Heart left ventricle (tissue), 16 donors: ENCODE measurements at regions not wholly inside any gene's neighbourhood (a gene's known extent, or its start where the extent isn't known, plus 50 kb on each side); places are given as distances from the start of the nearest gene placed in this dataset.

Experiments used
- ATAC-seq, 4 donors: fragments of 200-7000 bp; cut with Tn5 transposase; one replicate each; pipeline ENCODE4 v1.9.1; 2020 to 2022; ENCODE audit warnings: moderate library complexity in 4 of 4, mild to moderate bottlenecking in 3 of 4, moderate number of reproducible peaks in 1 of 4
- DNase-seq, 5 donors: peaks; one replicate each; pipeline ENCODE4 v3.0.0-alpha.2; 2020
- H3K27ac ChIP-seq, 12 donors: fragments of 200-600 bp; sonication (generic) in 4 of 12; one replicate each; pipeline versions ENCODE4 v1.5.0 to v1.8.0; 2016 to 2022; ENCODE audit warnings: mild to moderate bottlenecking in 2 of 12
- H3K27me3 ChIP-seq, 9 donors: fragments of 200-600 bp; sonication (generic) in 2 of 9; one replicate each; pipeline versions ENCODE4 v1.5.1 to v1.8.0; 2016 to 2022; ENCODE audit warnings: mild to moderate bottlenecking in 3 of 9
- H3K36me3 ChIP-seq, 9 donors: fragments of 200-600 bp; sonication (generic) in 2 of 9; one replicate each; pipeline versions ENCODE4 v1.5.0 to v1.8.0; 2018 to 2022; ENCODE audit warnings: mild to moderate bottlenecking in 2 of 9
- H3K4me1 ChIP-seq, 12 donors: fragments of 200-600 bp; sonication (generic) in 4 of 12; one replicate each; pipeline versions ENCODE4 v1.5.0 to v1.8.0; 2016 to 2022; ENCODE audit warnings: mild to moderate bottlenecking in 3 of 12
- H3K4me3 ChIP-seq, 12 donors: fragments of 200-600 bp; sonication (generic) in 4 of 12; one replicate each; pipeline versions ENCODE4 v1.5.0 to v1.8.0; 2017 to 2022; ENCODE audit warnings: mild to moderate bottlenecking in 9 of 12, moderate library complexity in 4 of 12
- H3K9me3 ChIP-seq, 12 donors: fragments of 200-600 bp; sonication (generic) in 4 of 12; one replicate each; pipeline versions ENCODE4 v1.5.0 to v1.8.0; 2016 to 2022; ENCODE audit warnings: mild to moderate bottlenecking in 1 of 12
- POLR2A ChIP-seq, 2 donors: fragments of 450-650 bp; IDR thresholded peaks; one replicate each; pipeline ENCODE4 v1.6.1; 2017; ENCODE audit warnings: antibody characterized with exemption in 2 of 2, mild to moderate bottlenecking in 2 of 2, moderate library complexity in 2 of 2
- WGBS, 4 donors: extraction: QIAGEN DNeasy Blood & Tissue Kit in 2 of 4; methylation state at CpG; one replicate each; pipeline versions ENCODE4 v1.1.5 to v1.1.7; 2013 to 2018; 5-methylcytosine and 5-hydroxymethylcytosine counted together
- intact Hi-C, 10 donors: fragments of 100-400 bp; cut with DNase I; formaldehyde crosslinking; loops; one replicate each; pipeline versions ENCODE4 v1.11.1 to v1.14.2; 2022
- TF ChIP-seq, protein P1 (sequence below), 12 donors: fragments of 200-600 bp; sonication (generic) in 4 of 12; IDR thresholded peaks; one replicate each; pipeline versions ENCODE4 v1.5.0 to v1.8.0; 2018 to 2022; ENCODE audit warnings: antibody characterized with exemption in 12 of 12, mild to moderate bottlenecking in 5 of 12
- donor health status: ischemic (EF 13 %, LVEDD 7.1; RV severe dilation, severe dysfunction).
- donor health status: healthy with polysubstance abuse.
- donor health status: DM: no; HTN: yes; CAD: no.
- donor health status: DM: no; HTN: no; CAD: no.
- donor health status: ischemic (EF 25% LVEDD 6.9; RV normal size, moderate dysfunction).
- donor health status: ischemic (EF 25% LVEDD 5.7; RV mildly dilated, moderate dysfunction).
- donor health status: healthy.
- donor health status: DM: yes; HTN: yes; CAD: no.
- donor health status: ischemic (EF 35%, LVEDD 5.7; RV mildly dilated, moderate dysfunction).
- donor health status: nonischemic (EF 11% LVEDD 7.7; RV severe dilation, severe dysfunction).
- donor health status: DM: yes; HTN: yes; CAD: no.
- donor health status: PGD.
- donor health status: ischemic (EF 29% LVEDD 5.4; RV normal size, mild dysfunction).
- donor health status: nonischemic (EF 23%, LVEDD 6.1; RV moderate dilation, normal function).

- TF ChIP-seq, protein P1, sequence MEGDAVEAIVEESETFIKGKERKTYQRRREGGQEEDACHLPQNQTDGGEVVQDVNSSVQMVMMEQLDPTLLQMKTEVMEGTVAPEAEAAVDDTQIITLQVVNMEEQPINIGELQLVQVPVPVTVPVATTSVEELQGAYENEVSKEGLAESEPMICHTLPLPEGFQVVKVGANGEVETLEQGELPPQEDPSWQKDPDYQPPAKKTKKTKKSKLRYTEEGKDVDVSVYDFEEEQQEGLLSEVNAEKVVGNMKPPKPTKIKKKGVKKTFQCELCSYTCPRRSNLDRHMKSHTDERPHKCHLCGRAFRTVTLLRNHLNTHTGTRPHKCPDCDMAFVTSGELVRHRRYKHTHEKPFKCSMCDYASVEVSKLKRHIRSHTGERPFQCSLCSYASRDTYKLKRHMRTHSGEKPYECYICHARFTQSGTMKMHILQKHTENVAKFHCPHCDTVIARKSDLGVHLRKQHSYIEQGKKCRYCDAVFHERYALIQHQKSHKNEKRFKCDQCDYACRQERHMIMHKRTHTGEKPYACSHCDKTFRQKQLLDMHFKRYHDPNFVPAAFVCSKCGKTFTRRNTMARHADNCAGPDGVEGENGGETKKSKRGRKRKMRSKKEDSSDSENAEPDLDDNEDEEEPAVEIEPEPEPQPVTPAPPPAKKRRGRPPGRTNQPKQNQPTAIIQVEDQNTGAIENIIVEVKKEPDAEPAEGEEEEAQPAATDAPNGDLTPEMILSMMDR (IDR thresholded peaks at IDR 0.05), result no peak
- no peak for TF ChIP-seq POLR2A (IDR thresholded peaks at IDR 0.05)
- Histone ChIP-seq H3K4me1 (no peaks in the 10 kb centered on the region), H3K36me3 (no peaks in the 10 kb centered on the region), H3K4me3 (no peak overlapping the region), H3K27me3 (no peaks in the 10 kb centered on the region), H3K9me3 (no peaks in the 10 kb centered on the region), H3K27ac (no peak overlapping the region)
- no peak for ATAC-seq
- 68 to 79% (median 75%) methylated on average over 4 of the region's 4 CpGs for WGBS, 4 donors
- no peak for DNase-seq
- intact Hi-C loops, result no loop called here
These were observed 259.6 kb upstream of the PLD5 start for GRCh38 chr1:242784084-242784483.

- Histone ChIP-seq H3K9me3 (no peaks in the 10 kb centered on the region), H3K27me3 (no peaks in the 10 kb centered on the region), H3K27ac (no peak overlapping the region), H3K36me3 (no peaks in the 10 kb centered on the region), H3K4me3 (no peak overlapping the region), H3K4me1 (no peaks in the 10 kb centered on the region)
- peak in 1 of 5 donors; percentile 57 for DNase-seq
- ATAC-seq, result no peak
- intact Hi-C loops, result no loop called here
- TF ChIP-seq, protein P1 (IDR thresholded peaks at IDR 0.05), result no peak
- TF ChIP-seq POLR2A (IDR thresholded peaks at IDR 0.05), result no peak
- WGBS, 4 donors, result 89 to 94% (median 91%) methylated on average over 20 of the region's 20 CpGs
These were observed 249.8 kb upstream of the PLD5 start for GRCh38 chr1:242774256-242774655.

DNA sequence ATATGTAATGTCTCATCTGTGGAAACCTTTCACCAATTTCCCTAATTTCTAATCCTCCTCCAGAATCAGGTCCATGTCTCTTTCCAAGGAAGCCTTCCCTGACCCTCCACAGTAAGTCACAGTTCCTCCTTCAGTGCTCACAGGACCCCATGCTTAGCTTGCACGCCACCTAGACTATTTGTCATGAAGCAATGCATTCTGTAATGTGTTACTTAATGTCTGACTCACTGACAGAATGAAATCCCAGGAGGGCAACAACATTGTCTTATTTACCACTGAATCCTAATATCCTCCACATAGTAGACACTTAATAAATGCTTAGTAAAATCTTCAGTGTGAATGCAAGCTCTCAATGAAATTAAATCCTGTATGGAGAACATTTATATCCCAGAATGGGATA, 245.9 kb upstream of the PLD5 start:
- DNase-seq, result no peak
- intact Hi-C loops, result no loop called here
- H3K4me3 ChIP-seq, result no peak overlapping the region
- H3K4me1 ChIP-seq, result no peaks in the 10 kb centered on the region
- no peak overlapping the region for H3K27ac ChIP-seq
- peaks cover 0 to 3% (median 0%) of the 10 kb centered on the region in 12 donors for H3K9me3 ChIP-seq
- no peaks in the 10 kb centered on the region for H3K36me3 ChIP-seq
- WGBS, 4 donors, result 68 to 80% (median 75%) methylated on average over 1 of the region's 1 CpG
- no peak for TF ChIP-seq POLR2A (IDR thresholded peaks at IDR 0.05)
- TF ChIP-seq, protein P1 (IDR thresholded peaks at IDR 0.05), result no peak
- no peaks in the 10 kb centered on the region for H3K27me3 ChIP-seq
- ATAC-seq, result no peak

GRCh38 chr1:242764161-242764560, 239.7 kb upstream of the PLD5 start:
- no peak for DNase-seq
- H3K4me3 ChIP-seq, result no peak overlapping the region
- intact Hi-C loops, result no loop called here
- no peak for ATAC-seq
- no peaks in the 10 kb centered on the region for H3K27me3 ChIP-seq
- H3K9me3 ChIP-seq, result peaks cover 0 to 13% (median 0%) of the 10 kb centered on the region in 12 donors
- WGBS, 4 donors, result 58 to 81% (median 73%) methylated on average over 1 of the region's 1 CpG
- H3K4me1 ChIP-seq, result no peaks in the 10 kb centered on the region
- no peaks in the 10 kb centered on the region for H3K36me3 ChIP-seq
- no peak for TF ChIP-seq POLR2A (IDR thresholded peaks at IDR 0.05)
- TF ChIP-seq, protein P1 (IDR thresholded peaks at IDR 0.05), result no peak
- no peak overlapping the region for H3K27ac ChIP-seq
